BE2C (cell line): ENCODE measurements at regions not wholly inside any gene's neighbourhood (a gene's known extent, or its start where the extent isn't known, plus 50 kb on each side); places are given as distances from the start of the nearest gene placed in this dataset.

Experiments
- DNase-seq: peaks from one replicate; pipeline ENCODE4 v3.0.0-alpha.2; 2020
- H3K27me3 ChIP-seq: fragments of 250-450 bp; sonication (Bioruptor Pico); 2 replicates; pipeline ENCODE4 v1.5.1; 2020; ENCODE audit warnings: mild to moderate bottlenecking
- H3K36me3 ChIP-seq: fragments of 250-450 bp; sonication (Bioruptor Pico); 2 replicates; pipeline ENCODE4 v1.5.1; 2020; ENCODE audit warnings: mild to moderate bottlenecking
- H3K4me1 ChIP-seq: fragments of 250-450 bp; sonication (Bioruptor Pico); 2 replicates; pipeline ENCODE4 v1.5.1; 2020
- H3K4me3 ChIP-seq: 2 replicates; pipeline ENCODE4 v1.5.1; 2011; ENCODE audit warnings: low read depth, low read length
- H3K9me3 ChIP-seq: fragments of 250-450 bp; sonication (Bioruptor Pico); 2 replicates; pipeline ENCODE4 v1.5.1; 2020
- TF ChIP-seq, protein P1 (sequence below): IDR thresholded peaks from 2 replicates; pipeline ENCODE4 v1.5.1; 2012; ENCODE audit warnings: mild to moderate bottlenecking, low read depth, low read length

DNA sequence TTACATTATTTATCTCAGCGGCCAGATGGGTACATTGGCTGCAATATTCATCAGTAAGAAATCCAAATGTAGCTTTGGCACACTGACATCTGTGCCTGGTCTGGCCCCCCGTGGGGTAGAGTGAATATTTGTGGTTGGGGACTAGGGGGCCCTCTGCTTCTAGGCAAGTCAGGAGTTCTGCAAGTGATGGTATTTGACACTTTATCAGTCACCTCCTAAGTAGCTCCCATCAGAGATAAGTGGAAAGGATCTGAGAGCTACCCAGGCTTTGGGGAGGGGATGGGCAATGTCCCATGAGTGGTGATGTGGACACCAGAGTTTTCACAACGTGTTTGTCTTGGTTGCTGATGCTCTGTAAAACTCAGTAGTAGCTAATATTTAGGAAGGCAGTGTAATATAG, 609.9 kb upstream of the RBFOX1 start:
- Histone ChIP-seq H3K27me3 (no peaks in the 10 kb centered on the region), H3K36me3 (no peaks in the 10 kb centered on the region), H3K9me3 (no peaks in the 10 kb centered on the region), H3K4me1 (no peaks in the 10 kb centered on the region), H3K4me3 (no peak overlapping the region)
- TF ChIP-seq, protein P1, sequence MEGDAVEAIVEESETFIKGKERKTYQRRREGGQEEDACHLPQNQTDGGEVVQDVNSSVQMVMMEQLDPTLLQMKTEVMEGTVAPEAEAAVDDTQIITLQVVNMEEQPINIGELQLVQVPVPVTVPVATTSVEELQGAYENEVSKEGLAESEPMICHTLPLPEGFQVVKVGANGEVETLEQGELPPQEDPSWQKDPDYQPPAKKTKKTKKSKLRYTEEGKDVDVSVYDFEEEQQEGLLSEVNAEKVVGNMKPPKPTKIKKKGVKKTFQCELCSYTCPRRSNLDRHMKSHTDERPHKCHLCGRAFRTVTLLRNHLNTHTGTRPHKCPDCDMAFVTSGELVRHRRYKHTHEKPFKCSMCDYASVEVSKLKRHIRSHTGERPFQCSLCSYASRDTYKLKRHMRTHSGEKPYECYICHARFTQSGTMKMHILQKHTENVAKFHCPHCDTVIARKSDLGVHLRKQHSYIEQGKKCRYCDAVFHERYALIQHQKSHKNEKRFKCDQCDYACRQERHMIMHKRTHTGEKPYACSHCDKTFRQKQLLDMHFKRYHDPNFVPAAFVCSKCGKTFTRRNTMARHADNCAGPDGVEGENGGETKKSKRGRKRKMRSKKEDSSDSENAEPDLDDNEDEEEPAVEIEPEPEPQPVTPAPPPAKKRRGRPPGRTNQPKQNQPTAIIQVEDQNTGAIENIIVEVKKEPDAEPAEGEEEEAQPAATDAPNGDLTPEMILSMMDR: no peak
- DNase-seq: no peak

DNA sequence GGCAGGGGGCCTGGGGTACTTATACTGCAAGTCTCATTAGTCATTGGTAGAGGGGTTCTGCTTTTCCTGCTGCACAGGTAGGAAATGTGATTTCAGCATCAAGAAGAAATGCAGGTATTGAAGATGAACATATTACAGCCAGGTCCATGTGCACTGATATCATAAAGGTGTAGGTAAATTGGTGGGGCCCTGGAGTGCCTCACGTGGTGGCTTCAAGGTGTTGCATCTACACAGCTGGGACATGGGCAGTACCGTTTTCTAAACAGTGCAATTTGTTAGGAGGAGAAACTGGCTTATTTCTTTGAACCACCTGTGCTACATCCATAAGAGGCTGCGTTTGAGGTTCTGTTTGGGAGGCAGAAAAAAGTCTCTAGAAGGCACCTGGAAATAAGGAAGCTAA, 618.1 kb upstream of the RBFOX1 start:
- H3K27me3 ChIP-seq: no peaks in the 10 kb centered on the region
- H3K4me3 ChIP-seq: no peak overlapping the region
- no peaks in the 10 kb centered on the region for H3K36me3 ChIP-seq
- H3K9me3 ChIP-seq: no peaks in the 10 kb centered on the region
- no peaks in the 10 kb centered on the region for H3K4me1 ChIP-seq
- DNase-seq: no peak
- TF ChIP-seq, protein P1: no peak

DNA sequence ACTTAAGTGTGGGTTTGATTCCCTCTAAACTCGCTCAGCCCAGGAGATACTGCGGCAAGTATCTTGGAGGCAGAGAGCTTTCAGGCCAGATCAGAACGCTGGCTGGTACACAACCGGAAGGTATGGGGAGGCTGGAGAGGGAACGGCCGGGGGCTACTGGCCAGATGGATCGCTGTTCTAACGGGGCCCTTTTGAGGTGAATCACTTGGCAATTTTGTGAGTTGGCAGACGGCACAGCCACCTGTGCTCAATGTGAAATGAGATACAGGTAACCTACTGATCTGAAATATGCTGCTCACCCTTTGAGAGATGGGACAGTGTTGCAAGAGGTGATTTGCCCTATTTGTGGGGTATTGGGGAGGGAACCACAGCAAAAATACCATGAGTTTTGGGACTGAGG, 622.9 kb upstream of the RBFOX1 start:
- Histone ChIP-seq H3K9me3 (no peaks in the 10 kb centered on the region), H3K4me1 (no peaks in the 10 kb centered on the region), H3K4me3 (no peak overlapping the region), H3K27me3 (no peaks in the 10 kb centered on the region), H3K36me3 (no peaks in the 10 kb centered on the region)
- DNase-seq: no peak
- TF ChIP-seq, protein P1: no peak

- Histone ChIP-seq H3K4me1 (no peaks in the 10 kb centered on the region), H3K4me3 (no peak overlapping the region), H3K9me3 (no peaks in the 10 kb centered on the region), H3K36me3 (no peaks in the 10 kb centered on the region), H3K27me3 (no peaks in the 10 kb centered on the region)
- no peak for DNase-seq
- TF ChIP-seq, protein P1: no peak
Measured at GRCh38 chr16:6708576-6709215, 623.9 kb upstream of the RBFOX1 start.

- no peaks in the 10 kb centered on the region for H3K4me1 ChIP-seq
- TF ChIP-seq, protein P1: no peak
- no peaks in the 10 kb centered on the region; the same call in 1 of the 2 replicates for H3K9me3 ChIP-seq
- H3K4me3 ChIP-seq: no peak overlapping the region
- no peak for DNase-seq
- H3K36me3 ChIP-seq: no peaks in the 10 kb centered on the region
- H3K27me3 ChIP-seq: no peaks in the 10 kb centered on the region
Measured at GRCh38 chr16:6704306-6704930, 628.2 kb upstream of the RBFOX1 start.

DNA sequence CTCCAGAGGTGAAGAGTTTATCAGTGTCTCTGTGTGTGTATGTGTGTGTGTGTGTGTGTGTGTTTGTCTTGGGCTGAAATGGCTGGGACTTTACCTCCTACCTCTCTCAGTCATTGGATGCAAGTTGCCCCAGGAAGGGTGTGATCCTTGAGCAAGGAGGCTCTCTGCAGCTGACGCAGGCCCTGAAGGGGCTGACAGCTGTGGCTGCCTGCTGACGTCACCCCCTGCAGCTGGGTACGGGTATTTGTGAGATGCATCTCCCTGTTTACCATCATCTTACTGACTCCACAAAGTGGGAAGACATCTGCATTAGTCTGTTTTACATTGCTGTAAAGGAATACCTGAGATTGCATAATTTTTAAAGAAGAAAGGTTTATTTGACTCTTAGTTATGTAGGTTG, 631.5 kb upstream of the RBFOX1 start:
- no peak for DNase-seq
- TF ChIP-seq, protein P1: no peak
- Histone ChIP-seq H3K9me3 (no peaks in the 10 kb centered on the region; the same call in 1 of the 2 replicates), H3K36me3 (no peaks in the 10 kb centered on the region), H3K4me3 (no peak overlapping the region), H3K27me3 (no peaks in the 10 kb centered on the region), H3K4me1 (no peaks in the 10 kb centered on the region)
